HG03354 (cell line): ENCODE measurements at regions not wholly inside any gene's neighbourhood (a gene's known extent, or its start where the extent isn't known, plus 50 kb on each side); places are given as distances from the start of the nearest gene placed in this dataset.

Experiments
- ATAC-seq: cut with Tn5 transposase; IDR thresholded peaks from one replicate; pipeline ENCODE4 v1.9.1; 2021; ENCODE audit warnings: mild to moderate bottlenecking; ENCODE audit not compliant: unreplicated experiment, poor library complexity, severe bottlenecking

DNA sequence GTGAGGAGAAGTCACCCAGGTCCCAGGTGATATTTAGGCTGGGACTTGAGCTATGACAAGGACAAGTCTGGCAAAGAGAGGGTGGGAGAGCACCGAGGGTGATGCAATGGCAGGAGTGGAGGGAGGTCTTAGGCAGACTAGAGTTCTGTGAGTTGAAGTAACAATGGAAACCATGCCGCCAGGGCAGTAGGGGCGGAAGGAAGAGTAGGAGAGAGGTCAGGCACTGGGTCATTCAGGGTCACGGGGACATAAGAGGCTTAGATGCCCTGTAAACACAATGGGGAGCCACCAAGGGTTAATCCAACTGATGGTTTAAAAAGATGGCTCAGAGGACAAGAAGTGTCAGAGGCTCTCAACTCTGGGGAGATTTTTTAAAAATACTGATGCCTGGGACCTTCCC, 199.7 kb upstream of the LRTM1 start:
- no peak for ATAC-seq

GRCh38 chr3:55124371-55124770, 196.5 kb upstream of the LRTM1 start:
- ATAC-seq, result no peak
